Erythroblast (primary cell): ENCODE measurements at regions not wholly inside any gene's neighbourhood (a gene's known extent, or its start where the extent isn't known, plus 50 kb on each side); places are given as distances from the start of the nearest gene placed in this dataset.

ENCODE experiments used
- GATA1 ChIP-seq: IDR thresholded peaks from 2 replicates; pipeline ENCODE4 v1.6.1; 2011; ENCODE audit warnings: low read depth, mild to moderate bottlenecking, control low read depth, low read length, moderate library complexity
- POLR2A ChIP-seq: IDR thresholded peaks from 2 replicates; pipeline ENCODE4 v1.6.1; 2011; ENCODE audit warnings: mild to moderate bottlenecking, low read length

GRCh38 chr5:90112033-90112692 is 297.4 kb downstream of the CETN3 start:
- TF ChIP-seq POLR2A: no peak
- no peak for TF ChIP-seq GATA1
